SK-N-SH treated with all-trans-retinoic acid at 6 μM for 48 hours (cell line): ENCODE measurements at regions not wholly inside any gene's neighbourhood (a gene's known extent, or its start where the extent isn't known, plus 50 kb on each side); places are given as distances from the start of the nearest gene placed in this dataset.

Experiments
- ATAC-seq: fragments of 200-7000 bp; cut with Tn5 transposase; 3 replicates; pipeline ENCODE4 v1.9.1; 2020; ENCODE audit warnings: mild to moderate bottlenecking, moderate library complexity
- ARNTL ChIP-seq: fragments of 450-650 bp; formaldehyde crosslinking; IDR thresholded peaks from 2 replicates; pipeline ENCODE4 v1.5.0; 2020; ENCODE audit warnings: low read depth, mild to moderate bottlenecking, moderate library complexity, borderline replicate concordance
- BACH2 ChIP-seq: fragments of 250-450 bp; sonication (Bioruptor Pico); IDR thresholded peaks from 2 replicates; pipeline ENCODE4 v1.9.0; 2021; ENCODE audit warnings: mild to moderate bottlenecking, borderline replicate concordance
- CSDC2 ChIP-seq: fragments of 250-450 bp; sonication (Bioruptor Pico); IDR thresholded peaks from 2 replicates; pipeline ENCODE4 v1.5.0; 2020; ENCODE audit warnings: mild to moderate bottlenecking, moderate library complexity
- ESRRG ChIP-seq: fragments of 250-450 bp; sonication (Bioruptor Pico); IDR thresholded peaks from 2 replicates; pipeline ENCODE4 v1.6.1; 2021; ENCODE audit warnings: mild to moderate bottlenecking
- GLIS3 ChIP-seq: fragments of 250-450 bp; sonication (Bioruptor Pico); IDR thresholded peaks from 2 replicates; pipeline ENCODE4 v1.5.0; 2020; ENCODE audit warnings: mild to moderate bottlenecking, moderate library complexity
- ISL1 ChIP-seq: fragments of 250-450 bp; sonication (Bioruptor Pico); IDR thresholded peaks from 2 replicates; pipeline ENCODE4 v2.1.2; 2022; ENCODE audit warnings: mild to moderate bottlenecking, moderate library complexity
- OSR1 ChIP-seq: fragments of 250-450 bp; sonication (Bioruptor Pico); IDR thresholded peaks from 2 replicates; pipeline ENCODE4 v1.8.0; 2022; ENCODE audit warnings: moderate library complexity, mild to moderate bottlenecking, inconsistent platforms
- PPARA ChIP-seq: fragments of 250-450 bp; sonication (Bioruptor Pico); IDR thresholded peaks from 2 replicates; pipeline ENCODE4 v1.5.0; 2020; ENCODE audit warnings: mild to moderate bottlenecking, borderline replicate concordance
- RARB ChIP-seq: fragments of 250-450 bp; sonication (Bioruptor Pico); IDR thresholded peaks from 2 replicates; pipeline ENCODE4 v1.8.0; 2021; ENCODE audit warnings: mild to moderate bottlenecking, moderate library complexity
- SNAI2 ChIP-seq: fragments of 250-450 bp; sonication (Bioruptor Pico); IDR thresholded peaks from 2 replicates; pipeline ENCODE4 v1.5.0; 2020; ENCODE audit warnings: mild to moderate bottlenecking, moderate library complexity
- TOX ChIP-seq: fragments of 250-450 bp; sonication (Bioruptor Pico); IDR thresholded peaks from 2 replicates; pipeline ENCODE4 v1.8.0; 2021; ENCODE audit warnings: mild to moderate bottlenecking, moderate library complexity, borderline replicate concordance
- ZC3H10 ChIP-seq: fragments of 250-450 bp; sonication (Bioruptor Pico); IDR thresholded peaks from 2 replicates; pipeline ENCODE4 v1.5.1; 2021; ENCODE audit warnings: mild to moderate bottlenecking, moderate library complexity
- ZFP30 ChIP-seq: fragments of 450-650 bp; formaldehyde crosslinking; IDR thresholded peaks from 2 replicates; pipeline ENCODE4 v1.5.0; 2022; ENCODE audit warnings: mild to moderate bottlenecking, moderate library complexity
- ZNF565 ChIP-seq: fragments of 450-650 bp; formaldehyde crosslinking; conservative IDR thresholded peaks from 2 replicates; pipeline ENCODE4 v1.5.0; 2020; ENCODE audit warnings: low read depth, mild to moderate bottlenecking, moderate library complexity
- ZNF8 ChIP-seq: fragments of 450-650 bp; formaldehyde crosslinking; IDR thresholded peaks from 2 replicates; pipeline ENCODE4 v1.5.0; 2020; ENCODE audit warnings: mild to moderate bottlenecking, moderate library complexity
- TF ChIP-seq, protein P1 (sequence below): fragments of 250-450 bp; sonication (Bioruptor Pico); IDR thresholded peaks from 2 replicates; pipeline ENCODE4 v1.5.0; 2020; ENCODE audit warnings: mild to moderate bottlenecking, moderate library complexity
- TF ChIP-seq, protein P2 (sequence below): fragments of 250-450 bp; sonication (Bioruptor Pico); IDR thresholded peaks from 2 replicates; pipeline ENCODE4 v1.5.1; 2020; ENCODE audit warnings: low read depth, mild to moderate bottlenecking, moderate library complexity
- TF ChIP-seq, protein P3 (sequence below): fragments of 250-450 bp; sonication (Bioruptor Pico); IDR thresholded peaks from 2 replicates; pipeline ENCODE4 v1.5.1; 2021; ENCODE audit warnings: mild to moderate bottlenecking, moderate library complexity
- TF ChIP-seq, protein P4 (sequence below): fragments of 250-450 bp; sonication (Bioruptor Pico); IDR thresholded peaks from 2 replicates; pipeline ENCODE4 v1.8.0; 2021; ENCODE audit warnings: low read depth, mild to moderate bottlenecking, moderate library complexity, borderline replicate concordance

DNA sequence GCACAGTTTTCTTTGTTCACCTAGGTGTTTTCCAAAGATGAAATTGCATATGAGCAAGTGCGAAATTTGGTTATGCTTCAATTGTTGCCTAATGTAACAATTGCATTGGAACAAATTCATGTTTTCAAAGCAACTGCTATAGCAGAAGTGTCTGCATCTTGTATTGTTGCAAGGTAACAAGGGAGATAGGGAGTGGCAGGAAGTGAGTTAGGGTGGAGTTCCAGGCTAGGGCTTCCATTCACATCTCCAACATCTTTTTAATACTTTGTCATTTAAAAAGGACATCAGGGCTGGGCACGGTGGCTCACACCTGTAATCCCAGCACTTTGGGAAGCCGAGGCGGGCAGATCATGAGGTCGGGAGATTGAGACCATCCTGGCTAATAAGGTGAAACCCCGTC is 312.3 kb upstream of the E2F7 start:
- no peak for ATAC-seq

DNA sequence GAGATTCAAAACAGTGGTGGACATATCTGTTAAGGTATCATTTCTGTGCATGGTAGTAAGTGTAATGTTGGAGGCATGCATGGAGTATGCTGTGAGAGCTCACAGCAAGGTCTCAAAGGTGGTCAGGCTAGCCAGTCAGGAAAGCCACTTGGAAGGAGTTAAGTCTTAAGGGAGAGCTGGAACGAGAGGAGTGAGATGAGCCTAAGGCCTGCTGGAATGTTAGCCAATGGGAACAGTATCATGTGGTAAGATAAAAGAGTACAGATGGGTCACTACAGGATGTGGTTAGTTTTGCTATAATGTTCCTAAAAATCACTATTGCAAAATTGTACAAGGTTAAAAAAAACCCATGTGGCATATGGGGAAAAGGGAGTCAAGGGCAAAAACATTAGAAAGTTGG is 311.7 kb upstream of the E2F7 start:
- ATAC-seq, result peak; percentile 35; the same call in 2 of the 3 replicates
- TF ChIP-seq RARB (no peak), ARNTL (CRISPR knock-in tag) (no peak), GLIS3 (CRISPR knock-in tag) (no peak), ZNF8 (CRISPR knock-in tag) (no peak), OSR1 (CRISPR knock-in tag) (no peak)
- TF ChIP-seq, protein P1, sequence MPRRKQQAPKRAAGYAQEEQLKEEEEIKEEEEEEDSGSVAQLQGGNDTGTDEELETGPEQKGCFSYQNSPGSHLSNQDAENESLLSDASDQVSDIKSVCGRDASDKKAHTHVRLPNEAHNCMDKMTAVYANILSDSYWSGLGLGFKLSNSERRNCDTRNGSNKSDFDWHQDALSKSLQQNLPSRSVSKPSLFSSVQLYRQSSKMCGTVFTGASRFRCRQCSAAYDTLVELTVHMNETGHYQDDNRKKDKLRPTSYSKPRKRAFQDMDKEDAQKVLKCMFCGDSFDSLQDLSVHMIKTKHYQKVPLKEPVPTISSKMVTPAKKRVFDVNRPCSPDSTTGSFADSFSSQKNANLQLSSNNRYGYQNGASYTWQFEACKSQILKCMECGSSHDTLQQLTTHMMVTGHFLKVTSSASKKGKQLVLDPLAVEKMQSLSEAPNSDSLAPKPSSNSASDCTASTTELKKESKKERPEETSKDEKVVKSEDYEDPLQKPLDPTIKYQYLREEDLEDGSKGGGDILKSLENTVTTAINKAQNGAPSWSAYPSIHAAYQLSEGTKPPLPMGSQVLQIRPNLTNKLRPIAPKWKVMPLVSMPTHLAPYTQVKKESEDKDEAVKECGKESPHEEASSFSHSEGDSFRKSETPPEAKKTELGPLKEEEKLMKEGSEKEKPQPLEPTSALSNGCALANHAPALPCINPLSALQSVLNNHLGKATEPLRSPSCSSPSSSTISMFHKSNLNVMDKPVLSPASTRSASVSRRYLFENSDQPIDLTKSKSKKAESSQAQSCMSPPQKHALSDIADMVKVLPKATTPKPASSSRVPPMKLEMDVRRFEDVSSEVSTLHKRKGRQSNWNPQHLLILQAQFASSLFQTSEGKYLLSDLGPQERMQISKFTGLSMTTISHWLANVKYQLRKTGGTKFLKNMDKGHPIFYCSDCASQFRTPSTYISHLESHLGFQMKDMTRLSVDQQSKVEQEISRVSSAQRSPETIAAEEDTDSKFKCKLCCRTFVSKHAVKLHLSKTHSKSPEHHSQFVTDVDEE (CRISPR knock-in tag), result no peak
- TF ChIP-seq, protein P2, sequence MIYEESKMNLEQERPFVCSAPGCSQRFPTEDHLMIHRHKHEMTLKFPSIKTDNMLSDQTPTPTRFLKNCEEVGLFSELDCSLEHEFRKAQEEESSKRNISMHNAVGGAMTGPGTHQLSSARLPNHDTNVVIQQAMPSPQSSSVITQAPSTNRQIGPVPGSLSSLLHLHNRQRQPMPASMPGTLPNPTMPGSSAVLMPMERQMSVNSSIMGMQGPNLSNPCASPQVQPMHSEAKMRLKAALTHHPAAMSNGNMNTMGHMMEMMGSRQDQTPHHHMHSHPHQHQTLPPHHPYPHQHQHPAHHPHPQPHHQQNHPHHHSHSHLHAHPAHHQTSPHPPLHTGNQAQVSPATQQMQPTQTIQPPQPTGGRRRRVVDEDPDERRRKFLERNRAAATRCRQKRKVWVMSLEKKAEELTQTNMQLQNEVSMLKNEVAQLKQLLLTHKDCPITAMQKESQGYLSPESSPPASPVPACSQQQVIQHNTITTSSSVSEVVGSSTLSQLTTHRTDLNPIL (CRISPR knock-in tag), result no peak

More for the DNA sequence above, 312.3 kb upstream of the E2F7 start:
- TF ChIP-seq ZNF565 (no peak), CSDC2 (no peak), BACH2 (no peak), OSR1 (CRISPR knock-in tag) (no peak), GLIS3 (CRISPR knock-in tag) (no peak), ZNF8 (CRISPR knock-in tag) (no peak), ISL1 (CRISPR knock-in tag) (no peak), ESRRG (CRISPR knock-in tag) (no peak), SNAI2 (CRISPR knock-in tag) (no peak), ZFP30 (no peak), ARNTL (CRISPR knock-in tag) (no peak), TOX (CRISPR knock-in tag) (no peak), ZC3H10 (CRISPR knock-in tag) (no peak), RARB (no peak)
- TF ChIP-seq, protein P3, sequence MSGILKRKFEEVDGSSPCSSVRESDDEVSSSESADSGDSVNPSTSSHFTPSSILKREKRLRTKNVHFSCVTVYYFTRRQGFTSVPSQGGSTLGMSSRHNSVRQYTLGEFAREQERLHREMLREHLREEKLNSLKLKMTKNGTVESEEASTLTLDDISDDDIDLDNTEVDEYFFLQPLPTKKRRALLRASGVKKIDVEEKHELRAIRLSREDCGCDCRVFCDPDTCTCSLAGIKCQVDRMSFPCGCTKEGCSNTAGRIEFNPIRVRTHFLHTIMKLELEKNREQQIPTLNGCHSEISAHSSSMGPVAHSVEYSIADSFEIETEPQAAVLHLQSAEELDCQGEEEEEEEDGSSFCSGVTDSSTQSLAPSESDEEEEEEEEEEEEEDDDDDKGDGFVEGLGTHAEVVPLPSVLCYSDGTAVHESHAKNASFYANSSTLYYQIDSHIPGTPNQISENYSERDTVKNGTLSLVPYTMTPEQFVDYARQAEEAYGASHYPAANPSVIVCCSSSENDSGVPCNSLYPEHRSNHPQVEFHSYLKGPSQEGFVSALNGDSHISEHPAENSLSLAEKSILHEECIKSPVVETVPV (CRISPR knock-in tag), result no peak
- TF ChIP-seq, protein P4, sequence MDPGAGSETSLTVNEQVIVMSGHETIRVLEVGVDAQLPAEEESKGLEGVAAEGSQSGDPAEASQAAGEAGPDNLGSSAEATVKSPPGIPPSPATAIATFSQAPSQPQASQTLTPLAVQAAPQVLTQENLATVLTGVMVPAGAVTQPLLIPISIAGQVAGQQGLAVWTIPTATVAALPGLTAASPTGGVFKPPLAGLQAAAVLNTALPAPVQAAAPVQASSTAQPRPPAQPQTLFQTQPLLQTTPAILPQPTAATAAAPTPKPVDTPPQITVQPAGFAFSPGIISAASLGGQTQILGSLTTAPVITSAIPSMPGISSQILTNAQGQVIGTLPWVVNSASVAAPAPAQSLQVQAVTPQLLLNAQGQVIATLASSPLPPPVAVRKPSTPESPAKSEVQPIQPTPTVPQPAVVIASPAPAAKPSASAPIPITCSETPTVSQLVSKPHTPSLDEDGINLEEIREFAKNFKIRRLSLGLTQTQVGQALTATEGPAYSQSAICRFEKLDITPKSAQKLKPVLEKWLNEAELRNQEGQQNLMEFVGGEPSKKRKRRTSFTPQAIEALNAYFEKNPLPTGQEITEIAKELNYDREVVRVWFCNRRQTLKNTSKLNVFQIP (CRISPR knock-in tag), result no peak
- TF ChIP-seq, protein P1 (CRISPR knock-in tag), result no peak
- TF ChIP-seq, all 23 proteins: peak for 0

DNA sequence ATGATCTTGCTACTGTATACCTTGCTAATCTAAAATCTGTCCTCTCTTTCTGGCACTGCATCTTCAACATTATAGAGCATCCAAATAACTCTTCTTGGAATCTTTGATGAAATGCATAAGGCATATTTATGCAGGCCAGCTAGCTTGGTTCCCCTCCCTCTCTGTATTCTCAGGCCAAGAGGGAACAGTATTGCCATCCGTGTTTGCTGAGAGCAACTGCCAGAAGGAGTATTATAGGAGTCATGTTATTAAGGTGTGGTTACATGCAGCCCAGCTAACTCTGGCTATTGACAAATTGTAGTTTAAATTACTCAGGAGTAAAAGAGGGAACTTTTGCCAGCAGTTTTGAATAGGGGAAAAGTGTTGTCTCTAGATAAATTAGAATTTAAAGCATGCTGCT is 309.3 kb upstream of the E2F7 start:
- ATAC-seq, result no peak
- TF ChIP-seq BACH2 (no peak), ZFP30 (no peak), PPARA (CRISPR knock-in tag) (no peak), ZNF565 (no peak), TOX (CRISPR knock-in tag) (no peak), ZNF8 (CRISPR knock-in tag) (no peak)
- TF ChIP-seq, protein P2 (CRISPR knock-in tag), result no peak
- TF ChIP-seq, protein P3 (CRISPR knock-in tag), result no peak
- TF ChIP-seq, all 23 proteins: peak for 0
